Transverse colon (tissue), 4 donors: ENCODE measurements at regions not wholly inside any gene's neighbourhood (a gene's known extent, or its start where the extent isn't known, plus 50 kb on each side); places are given as distances from the start of the nearest gene placed in this dataset.

Experiments
- DNase-seq: peaks from one replicate; pipeline ENCODE4 v3.0.0-alpha.2; 2019
- H3K27ac ChIP-seq, 4 donors: fragments of 200-600 bp; sonication (generic); 2 replicates each; pipeline ENCODE4 v1.5.1; 2016 to 2018; ENCODE audit warnings: inconsistent platforms in 4 of 4
- H3K27me3 ChIP-seq: fragments of 200-600 bp; sonication (generic); 2 replicates; pipeline ENCODE4 v1.5.1; 2017; ENCODE audit warnings: inconsistent platforms
- H3K36me3 ChIP-seq, 4 donors: fragments of 200-600 bp; sonication (generic); 2 replicates each; pipeline ENCODE4 v1.5.1; 2017 to 2019; ENCODE audit warnings: inconsistent platforms in 4 of 4
- H3K4me1 ChIP-seq, 4 donors: fragments of 200-600 bp; sonication (generic); 2 replicates each; pipeline ENCODE4 v1.5.1; 2017 to 2020; ENCODE audit warnings: inconsistent platforms in 4 of 4
- H3K4me3 ChIP-seq, 4 donors: fragments of 200-600 bp; sonication (generic); 1 replicate in 1 of 4; 2 replicates in 3 of 4; pipeline versions ENCODE4 v1.5.1 to v1.6.1; 2017 to 2019; ENCODE audit warnings: inconsistent platforms in 4 of 4
- H3K9me3 ChIP-seq, 2 donors: fragments of 200-600 bp; sonication (generic); 2 replicates each; pipeline ENCODE4 v1.5.1; 2017 to 2019; ENCODE audit warnings: inconsistent platforms in 2 of 2
- CTCF ChIP-seq, 5 experiments: fragments of 200-600 bp in 3 of 5; fragments of 450-650 bp in 2 of 5; sonication (generic) in 3 of 5; IDR thresholded peaks; 1 replicate in 2 of 5; 2 replicates in 3 of 5; pipeline ENCODE4 v1.5.1; 2016 to 2017; ENCODE audit warnings: antibody characterized with exemption in 5 of 5, inconsistent platforms in 3 of 5, mild to moderate bottlenecking in 2 of 5, moderate library complexity in 1 of 5
- EP300 ChIP-seq: sonication (generic); formaldehyde crosslinking; IDR thresholded peaks from one replicate; pipeline ENCODE4 v1.6.1; 2017; ENCODE audit warnings: antibody characterized with exemption, low read depth
- POLR2A ChIP-seq: fragments of 450-650 bp; IDR thresholded peaks from one replicate; pipeline ENCODE4 v1.6.1; 2016; ENCODE audit warnings: antibody characterized with exemption, mild to moderate bottlenecking, moderate library complexity
- POLR2AphosphoS5 ChIP-seq, 3 donors: sonication (generic); formaldehyde crosslinking; IDR thresholded peaks; one replicate each; pipeline ENCODE4 v1.6.1; 2016; ENCODE audit warnings: antibody characterized with exemption in 3 of 3
- WGBS, 2 donors: methylation state at CpG; one replicate each; pipeline ENCODE4 v1.1.5; 2018; ENCODE audit warnings: low coverage in 1 of 2; 5-methylcytosine and 5-hydroxymethylcytosine counted together
- in situ Hi-C, 4 donors: fragments of 200-750 bp; cut with MboI; loops; one replicate each; pipeline versions ENCODE4 v1.15.0 to v1.15.1; 2017; ENCODE audit warnings: low sequenced_read_pairs in 3 of 4, low pct_ligation_motif_present in 1 of 4, low pct_unique_long_range_greater_than_20kb in 1 of 4
- intact Hi-C: fragments of 100-400 bp; cut with DNase I; formaldehyde crosslinking; loops from one replicate; pipeline ENCODE4 v1.15.1; 2023; ENCODE audit warnings: low total_unique reads

- Histone ChIP-seq H3K4me1 (no peaks in the 10 kb centered on the region), H3K27me3 (no peaks in the 10 kb centered on the region), H3K4me3 (no peak overlapping the region), H3K36me3 (no peaks in the 10 kb centered on the region), H3K9me3 (no peaks in the 10 kb centered on the region), H3K27ac (no peak overlapping the region)
- WGBS, 2 donors, result 46 to 50% methylated on average over 2 of the region's 2 CpGs
- intact Hi-C loops (no loop called here), in situ Hi-C loops (no loop called here)
- DNase-seq, result no peak
- TF ChIP-seq POLR2AphosphoS5 (IDR thresholded peaks at IDR 0.05) (no peak), POLR2A (no peak), CTCF (IDR thresholded peaks at IDR 0.05) (no peak), EP300 (no peak)
These were observed 1453.4 kb downstream of the STIM2 start for GRCh38 chr4:28313729-28314713.

GRCh38 chr4:28317221-28317620 is 1456.6 kb downstream of the STIM2 start:
- 78 to 89% methylated on average over 2 of the region's 2 CpGs for WGBS, 2 donors
- H3K9me3 ChIP-seq, result no peaks in the 10 kb centered on the region
- TF ChIP-seq POLR2AphosphoS5 (IDR thresholded peaks at IDR 0.05) (no peak), EP300 (no peak), CTCF (IDR thresholded peaks at IDR 0.05) (no peak), POLR2A (no peak)
- in situ Hi-C loops (no loop called here), intact Hi-C loops (no loop called here)
- H3K4me3 ChIP-seq, result no peak overlapping the region
- no peak overlapping the region for H3K27ac ChIP-seq
- no peaks in the 10 kb centered on the region for H3K36me3 ChIP-seq
- no peak for DNase-seq
- no peaks in the 10 kb centered on the region for H3K27me3 ChIP-seq
- no peaks in the 10 kb centered on the region for H3K4me1 ChIP-seq

- Histone ChIP-seq H3K27ac (no peak overlapping the region), H3K4me3 (no peak overlapping the region), H3K9me3 (no peaks in the 10 kb centered on the region), H3K4me1 (no peaks in the 10 kb centered on the region), H3K36me3 (no peaks in the 10 kb centered on the region), H3K27me3 (no peaks in the 10 kb centered on the region)
- intact Hi-C loops (no loop called here), in situ Hi-C loops (no loop called here)
- no peak for DNase-seq
- WGBS, 2 donors, result 70% methylated on average over 3 of the region's 3 CpGs; no CpG with 5 or more reads in 1 of the 2 donors
- TF ChIP-seq POLR2AphosphoS5 (IDR thresholded peaks at IDR 0.05) (no peak), POLR2A (no peak), EP300 (no peak), CTCF (IDR thresholded peaks at IDR 0.05) (no peak)
These were observed 1473.6 kb downstream of the STIM2 start for GRCh38 chr4:28334249-28334648.

GRCh38 chr4:28341784-28342183 is 1481.1 kb downstream of the STIM2 start:
- 75 to 83% methylated on average over 2 of the region's 2 CpGs for WGBS, 2 donors
- Histone ChIP-seq H3K27me3 (no peaks in the 10 kb centered on the region), H3K36me3 (no peaks in the 10 kb centered on the region), H3K27ac (no peak overlapping the region), H3K4me1 (no peaks in the 10 kb centered on the region), H3K4me3 (no peak overlapping the region), H3K9me3 (peaks cover 0 to 5% of the 10 kb centered on the region in 2 donors)
- in situ Hi-C loops, result no loop called here
- intact Hi-C loops, result no loop called here
- no peak for DNase-seq
- TF ChIP-seq POLR2A, result no peak
